HFFc6 (cell line): ENCODE measurements at regions not wholly inside any gene's neighbourhood (a gene's known extent, or its start where the extent isn't known, plus 50 kb on each side); places are given as distances from the start of the nearest gene placed in this dataset.

ENCODE experiments used
- DNase-seq: peaks from one replicate; pipeline ENCODE4 v3.0.0-alpha.2; 2018
- H3K27ac Mint-ChIP-seq: 2 replicates; pipeline ENCODE4 v1.8.0; 2020; ENCODE audit warnings: mild to moderate bottlenecking, mixed read lengths
- H3K27me3 Mint-ChIP-seq: 2 replicates; pipeline ENCODE4 v1.8.0; 2021; ENCODE audit warnings: mild to moderate bottlenecking, moderate library complexity, mixed read lengths; ENCODE audit not compliant: insufficient read depth
- H3K36me3 Mint-ChIP-seq: 2 replicates; pipeline ENCODE4 v1.8.0; 2021; ENCODE audit warnings: low read depth, mixed read lengths
- H3K4me1 Mint-ChIP-seq: 2 replicates; pipeline ENCODE4 v1.8.0; 2020; ENCODE audit warnings: low read depth, mixed read lengths
- H3K4me3 Mint-ChIP-seq: 2 replicates; pipeline ENCODE4 v1.8.0; 2020; ENCODE audit warnings: mild to moderate bottlenecking, moderate library complexity, mixed read lengths
- H3K9me3 Mint-ChIP-seq: 2 replicates; pipeline ENCODE4 v1.8.0; 2020; ENCODE audit warnings: mild to moderate bottlenecking, mixed read lengths
- TF ChIP-seq, protein P1 (sequence below): fragments of 200-600 bp; sonication (generic); IDR thresholded peaks from 2 replicates; pipeline ENCODE4 v1.5.0; 2021; ENCODE audit warnings: antibody characterized with exemption, mild to moderate bottlenecking

- peak; percentile 2 for DNase-seq
These were observed 119.0 kb upstream of the SYT4 start for GRCh38 chr18:43396266-43396665.

DNA sequence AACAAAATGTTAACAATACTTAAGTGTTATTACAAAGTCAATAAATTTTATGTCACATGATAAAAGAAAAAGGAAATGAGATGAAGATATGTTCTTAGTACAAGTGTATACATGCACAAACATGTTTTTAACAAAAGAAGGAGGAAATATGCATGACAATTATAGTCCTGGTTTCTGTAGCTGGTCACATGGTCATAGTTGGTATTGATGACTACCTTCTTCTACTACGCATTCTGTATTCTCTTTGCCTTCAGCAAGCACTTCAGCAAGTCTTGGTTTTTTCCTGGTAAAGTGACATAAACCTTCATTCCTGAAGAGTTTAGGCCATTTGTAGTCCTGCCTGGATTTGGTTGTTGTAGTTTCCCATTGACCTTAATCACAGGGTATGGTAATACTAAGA lies 121.3 kb upstream of the SYT4 start:
- TF ChIP-seq, protein P1, sequence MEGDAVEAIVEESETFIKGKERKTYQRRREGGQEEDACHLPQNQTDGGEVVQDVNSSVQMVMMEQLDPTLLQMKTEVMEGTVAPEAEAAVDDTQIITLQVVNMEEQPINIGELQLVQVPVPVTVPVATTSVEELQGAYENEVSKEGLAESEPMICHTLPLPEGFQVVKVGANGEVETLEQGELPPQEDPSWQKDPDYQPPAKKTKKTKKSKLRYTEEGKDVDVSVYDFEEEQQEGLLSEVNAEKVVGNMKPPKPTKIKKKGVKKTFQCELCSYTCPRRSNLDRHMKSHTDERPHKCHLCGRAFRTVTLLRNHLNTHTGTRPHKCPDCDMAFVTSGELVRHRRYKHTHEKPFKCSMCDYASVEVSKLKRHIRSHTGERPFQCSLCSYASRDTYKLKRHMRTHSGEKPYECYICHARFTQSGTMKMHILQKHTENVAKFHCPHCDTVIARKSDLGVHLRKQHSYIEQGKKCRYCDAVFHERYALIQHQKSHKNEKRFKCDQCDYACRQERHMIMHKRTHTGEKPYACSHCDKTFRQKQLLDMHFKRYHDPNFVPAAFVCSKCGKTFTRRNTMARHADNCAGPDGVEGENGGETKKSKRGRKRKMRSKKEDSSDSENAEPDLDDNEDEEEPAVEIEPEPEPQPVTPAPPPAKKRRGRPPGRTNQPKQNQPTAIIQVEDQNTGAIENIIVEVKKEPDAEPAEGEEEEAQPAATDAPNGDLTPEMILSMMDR: no peak
- no peaks in the 10 kb centered on the region for H3K27me3 Mint-ChIP-seq

More at GRCh38 chr18:43396266-43396665, 119.0 kb upstream of the SYT4 start:
- Mint-ChIP-seq H3K27ac (no peak overlapping the region), H3K9me3 (peaks cover 13% of the 10 kb centered on the region), H3K27me3 (no peaks in the 10 kb centered on the region), H3K4me3 (no peak overlapping the region), H3K36me3 (no peaks in the 10 kb centered on the region), H3K4me1 (no peaks in the 10 kb centered on the region)
- TF ChIP-seq, protein P1: peak; percentile 38; the same call in 1 of the 2 replicates

GRCh38 chr18:43405097-43405496 lies 127.8 kb upstream of the SYT4 start:
- peaks cover 39% of the 10 kb centered on the region for H3K9me3 Mint-ChIP-seq

More for the DNA sequence above, 121.3 kb upstream of the SYT4 start:
- Mint-ChIP-seq H3K4me1 (no peaks in the 10 kb centered on the region), H3K4me3 (no peak overlapping the region), H3K9me3 (peaks cover 29% of the 10 kb centered on the region), H3K27ac (no peak overlapping the region), H3K36me3 (no peaks in the 10 kb centered on the region)
- no peak for DNase-seq

GRCh38 chr18:43414006-43414405 lies 136.7 kb upstream of the SYT4 start:
- H3K4me1 Mint-ChIP-seq: no peaks in the 10 kb centered on the region
- TF ChIP-seq, protein P1: no peak
- H3K36me3 Mint-ChIP-seq: no peaks in the 10 kb centered on the region
- H3K27me3 Mint-ChIP-seq: no peaks in the 10 kb centered on the region
- H3K27ac Mint-ChIP-seq: no peak overlapping the region
- DNase-seq: no peak
- H3K9me3 Mint-ChIP-seq: peaks cover 36% of the 10 kb centered on the region
- H3K4me3 Mint-ChIP-seq: no peak overlapping the region

More at GRCh38 chr18:43405097-43405496, 127.8 kb upstream of the SYT4 start:
- H3K36me3 Mint-ChIP-seq: no peaks in the 10 kb centered on the region
- no peaks in the 10 kb centered on the region for H3K4me1 Mint-ChIP-seq
- no peak overlapping the region for H3K27ac Mint-ChIP-seq
- no peak overlapping the region for H3K4me3 Mint-ChIP-seq
- no peak for DNase-seq
- H3K27me3 Mint-ChIP-seq: no peaks in the 10 kb centered on the region
- TF ChIP-seq, protein P1: no peak

- DNase-seq: no peak
- no peaks in the 10 kb centered on the region for H3K36me3 Mint-ChIP-seq
- TF ChIP-seq, protein P1: no peak
- no peaks in the 10 kb centered on the region for H3K4me1 Mint-ChIP-seq
- no peak overlapping the region for H3K4me3 Mint-ChIP-seq
- no peaks in the 10 kb centered on the region for H3K27me3 Mint-ChIP-seq
- peaks cover 48% of the 10 kb centered on the region for H3K9me3 Mint-ChIP-seq
- H3K27ac Mint-ChIP-seq: no peak overlapping the region
These were observed 142.8 kb upstream of the SYT4 start for GRCh38 chr18:43420091-43420490.

DNA sequence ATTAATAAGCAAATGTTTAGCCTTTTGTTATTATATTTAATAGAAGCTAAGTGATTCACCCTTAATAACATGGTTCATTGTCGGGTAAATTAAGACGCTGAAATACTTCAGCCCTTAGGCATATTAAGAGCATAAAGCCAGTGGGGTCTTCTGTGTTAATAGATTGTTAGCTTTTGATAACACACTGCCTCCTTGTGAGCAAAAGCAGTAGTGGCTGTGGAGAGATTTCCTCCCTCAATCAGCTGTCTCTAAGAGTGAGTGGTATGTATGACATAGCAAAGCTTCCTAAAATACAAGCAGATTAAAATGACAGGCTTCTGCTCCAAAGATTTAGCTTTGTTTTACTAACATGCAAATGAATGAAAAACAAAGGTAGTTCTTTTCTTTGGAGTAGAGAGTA lies 143.7 kb upstream of the SYT4 start:
- H3K27me3 Mint-ChIP-seq: no peaks in the 10 kb centered on the region
- DNase-seq: no peak
- H3K4me3 Mint-ChIP-seq: no peak overlapping the region
- H3K36me3 Mint-ChIP-seq: no peaks in the 10 kb centered on the region
- H3K9me3 Mint-ChIP-seq: peaks cover 46% of the 10 kb centered on the region
- TF ChIP-seq, protein P1: no peak
- no peak overlapping the region for H3K27ac Mint-ChIP-seq
- H3K4me1 Mint-ChIP-seq: no peaks in the 10 kb centered on the region
